ENCODE measurements at regions not wholly inside any gene's neighbourhood (a gene's known extent, or its start where the extent isn't known, plus 50 kb on each side); places are given as distances from the start of the nearest gene placed in this dataset.

DNA sequence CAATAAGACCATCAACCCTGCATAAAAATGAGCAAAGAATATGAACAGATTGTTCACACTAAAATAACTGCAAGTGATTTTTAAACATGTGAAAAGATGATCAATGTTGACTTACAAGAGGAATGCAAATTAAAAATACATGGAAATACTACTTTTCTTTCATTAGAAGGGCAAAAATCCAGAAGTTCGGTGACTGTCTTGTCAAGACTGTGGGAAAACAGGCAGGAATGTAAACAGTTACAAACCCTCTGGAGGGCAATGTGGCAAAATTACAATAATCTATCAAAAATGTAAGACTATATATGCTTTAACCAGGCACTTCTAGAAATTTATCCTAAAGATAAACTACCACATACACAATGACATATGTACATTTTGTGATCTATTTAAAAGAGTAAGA lies 86.7 kb downstream of the TNFAIP3 start (continued):
- TF ChIP-seq MCM5 (IDR thresholded peaks at IDR 0.05; ENCODE audit: low read depth) (no peak), ZNF668 (CRISPR knock-in tag; IDR thresholded peaks at IDR 0.05) (no peak)
- TF ChIP-seq, protein P1, sequence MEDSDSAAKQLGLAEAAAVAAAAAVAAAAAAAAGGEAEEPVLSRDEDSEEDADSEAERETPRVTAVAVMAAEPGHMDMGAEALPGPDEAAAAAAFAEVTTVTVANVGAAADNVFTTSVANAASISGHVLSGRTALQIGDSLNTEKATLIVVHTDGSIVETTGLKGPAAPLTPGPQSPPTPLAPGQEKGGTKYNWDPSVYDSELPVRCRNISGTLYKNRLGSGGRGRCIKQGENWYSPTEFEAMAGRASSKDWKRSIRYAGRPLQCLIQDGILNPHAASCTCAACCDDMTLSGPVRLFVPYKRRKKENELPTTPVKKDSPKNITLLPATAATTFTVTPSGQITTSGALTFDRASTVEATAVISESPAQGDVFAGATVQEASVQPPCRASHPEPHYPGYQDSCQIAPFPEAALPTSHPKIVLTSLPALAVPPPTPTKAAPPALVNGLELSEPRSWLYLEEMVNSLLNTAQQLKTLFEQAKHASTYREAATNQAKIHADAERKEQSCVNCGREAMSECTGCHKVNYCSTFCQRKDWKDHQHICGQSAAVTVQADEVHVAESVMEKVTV (CRISPR knock-in tag; IDR thresholded peaks at IDR 0.05): no peak

DNA sequence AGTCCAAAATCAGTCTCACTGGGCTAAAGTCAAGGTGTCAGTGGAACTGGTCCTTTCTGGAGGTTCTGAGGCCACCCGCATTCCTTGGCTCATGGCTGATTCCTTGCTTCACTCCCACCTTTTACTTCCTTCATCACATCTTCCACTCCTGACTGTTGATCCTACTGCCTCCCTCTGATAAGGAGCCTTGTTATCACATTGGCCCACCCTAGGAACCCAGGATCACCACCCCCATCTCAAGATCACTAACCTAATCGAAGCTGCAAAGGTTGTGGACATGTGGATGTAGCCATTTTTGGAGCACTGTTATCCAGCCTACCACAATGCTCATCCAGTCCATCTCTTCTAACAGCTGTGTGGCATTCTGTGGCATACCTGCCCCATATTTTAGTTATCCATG lies 87.2 kb downstream of the TNFAIP3 start:
- CTCF ChIA-PET (ENCODE audit: low intra/inter-chr PET ratio): no interaction called here
- Histone ChIP-seq H4K20me1 (replicated peaks; ENCODE audit: control insufficient read depth, insufficient read depth, low read length) (no peaks in the 10 kb centered on the region), H3K27me3 (ENCODE audit: control insufficient read depth in 2 of 2, insufficient read depth in 2 of 2, low read length in 2 of 2) (no peaks in the 10 kb centered on the region), H3K79me2 (ENCODE audit: control insufficient read depth, insufficient read depth, low read length) (peaks cover 23% of the 10 kb centered on the region), H3K4me2 (ENCODE audit: insufficient read depth, low read length) (peak overlapping the region; percentile 78; the same call in 1 of the 2 replicates), H3K9me3 (replicated peaks; ENCODE audit: control insufficient read depth, insufficient read depth, low read depth, low read length) (no peaks in the 10 kb centered on the region), H3K9me1 (ENCODE audit: control insufficient read depth, insufficient read depth, low read length) (no peaks in the 10 kb centered on the region), H3K9ac (ENCODE audit: insufficient read depth in 1 of 2, low read depth in 2 of 2, low read length in 2 of 2) (no peak overlapping the region; a peak in 1 of 4 replicates), H3K36me3 (ENCODE audit: control insufficient read depth, insufficient read depth, low read length) (no peaks in the 10 kb centered on the region), H3K4me1 (replicated peaks in 1 of 2; ENCODE audit: control insufficient read depth in 2 of 2, insufficient read depth in 2 of 2, low read length in 2 of 2) (peaks cover 0 to 14% of the 10 kb centered on the region in 2 experiments; a peak in 2 of 5 replicates), H3K4me3 (no peak overlapping the region), H3K27ac (ENCODE audit: extremely low read depth, low read depth, low read length) (no peak overlapping the region; the same call in 2 of the 3 replicates), H2AFZ (ENCODE audit: low read depth, low read length) (peak overlapping the region; percentile 90)
- peak in 3 of 4 experiments; percentile 36 to 62 (median 42) for DNase-seq (ENCODE audit: extremely low read depth in 1 of 4, low spot score in 3 of 4)
- intact Hi-C loops (cut with micrococcal nuclease): no loop called here
- peak; percentile 32 for FAIRE-seq
- BruUV-seq (replicated peaks): no TSS peak
- in situ Hi-C loops (cut with MboI): no loop called here
- 12% methylated on average over 2 of the region's 2 CpGs for WGBS (ENCODE audit: insufficient coverage, low coverage, missing lambda C conversion rate)
- 0 out of 3 replicates have a peak, but pooled peaks have one; percentile 2 for ATAC-seq
- POLR2A ChIA-PET: interaction anchor here (1.0 kb wide), 1 partner anchor 15 kb away, joined by 3 read pairs; no protein-coding TSS in a partner anchor
- TF ChIP-seq LCOR (CRISPR knock-in tag; IDR thresholded peaks at IDR 0.05) (no peak), SIRT6 (IDR thresholded peaks at IDR 0.05; ENCODE audit: low read depth, low read length) (no peak), RCOR1 (IDR thresholded peaks at IDR 0.05; ENCODE audit: borderline replicate concordance in 1 of 2, low read depth in 2 of 2, low read length in 2 of 2) (0 out of 4 replicates have a peak, but pooled peaks of 1 of the 2 experiments have one; percentile 41), RBM14 (IDR thresholded peaks at IDR 0.05; ENCODE audit: borderline replicate concordance, insufficient read depth, low read depth, low read length) (no peak), ARID1B (IDR thresholded peaks at IDR 0.05) (peak; percentile 73), TRIM24 (IDR thresholded peaks at IDR 0.05) (peak; percentile 68 to 71; a peak in 3 of 4 replicates), RAD21 (CRISPR knock-in tag; conservative IDR thresholded peaks at IDR 0.05 in 1 of 2, IDR thresholded peaks at IDR 0.05 in 1 of 2) (no peak), KDM1A (IDR thresholded peaks at IDR 0.05) (peak in 1 of 2 experiments; percentile 6; a peak in 1 of 4 replicates), KLF16 (IDR thresholded peaks at IDR 0.05) (peak; percentile 57), NR4A1 (CRISPR knock-in tag; IDR thresholded peaks at IDR 0.05) (no peak), NR4A1 (tag; IDR thresholded peaks at IDR 0.05) (no peak)
- TF ChIP-seq, protein P2, sequence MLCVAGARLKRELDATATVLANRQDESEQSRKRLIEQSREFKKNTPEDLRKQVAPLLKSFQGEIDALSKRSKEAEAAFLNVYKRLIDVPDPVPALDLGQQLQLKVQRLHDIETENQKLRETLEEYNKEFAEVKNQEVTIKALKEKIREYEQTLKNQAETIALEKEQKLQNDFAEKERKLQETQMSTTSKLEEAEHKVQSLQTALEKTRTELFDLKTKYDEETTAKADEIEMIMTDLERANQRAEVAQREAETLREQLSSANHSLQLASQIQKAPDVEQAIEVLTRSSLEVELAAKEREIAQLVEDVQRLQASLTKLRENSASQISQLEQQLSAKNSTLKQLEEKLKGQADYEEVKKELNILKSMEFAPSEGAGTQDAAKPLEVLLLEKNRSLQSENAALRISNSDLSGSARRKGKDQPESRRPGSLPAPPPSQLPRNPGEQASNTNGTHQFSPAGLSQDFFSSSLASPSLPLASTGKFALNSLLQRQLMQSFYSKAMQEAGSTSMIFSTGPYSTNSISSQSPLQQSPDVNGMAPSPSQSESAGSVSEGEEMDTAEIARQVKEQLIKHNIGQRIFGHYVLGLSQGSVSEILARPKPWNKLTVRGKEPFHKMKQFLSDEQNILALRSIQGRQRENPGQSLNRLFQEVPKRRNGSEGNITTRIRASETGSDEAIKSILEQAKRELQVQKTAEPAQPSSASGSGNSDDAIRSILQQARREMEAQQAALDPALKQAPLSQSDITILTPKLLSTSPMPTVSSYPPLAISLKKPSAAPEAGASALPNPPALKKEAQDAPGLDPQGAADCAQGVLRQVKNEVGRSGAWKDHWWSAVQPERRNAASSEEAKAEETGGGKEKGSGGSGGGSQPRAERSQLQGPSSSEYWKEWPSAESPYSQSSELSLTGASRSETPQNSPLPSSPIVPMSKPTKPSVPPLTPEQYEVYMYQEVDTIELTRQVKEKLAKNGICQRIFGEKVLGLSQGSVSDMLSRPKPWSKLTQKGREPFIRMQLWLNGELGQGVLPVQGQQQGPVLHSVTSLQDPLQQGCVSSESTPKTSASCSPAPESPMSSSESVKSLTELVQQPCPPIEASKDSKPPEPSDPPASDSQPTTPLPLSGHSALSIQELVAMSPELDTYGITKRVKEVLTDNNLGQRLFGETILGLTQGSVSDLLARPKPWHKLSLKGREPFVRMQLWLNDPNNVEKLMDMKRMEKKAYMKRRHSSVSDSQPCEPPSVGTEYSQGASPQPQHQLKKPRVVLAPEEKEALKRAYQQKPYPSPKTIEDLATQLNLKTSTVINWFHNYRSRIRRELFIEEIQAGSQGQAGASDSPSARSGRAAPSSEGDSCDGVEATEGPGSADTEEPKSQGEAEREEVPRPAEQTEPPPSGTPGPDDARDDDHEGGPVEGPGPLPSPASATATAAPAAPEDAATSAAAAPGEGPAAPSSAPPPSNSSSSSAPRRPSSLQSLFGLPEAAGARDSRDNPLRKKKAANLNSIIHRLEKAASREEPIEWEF (CRISPR knock-in tag; IDR thresholded peaks at IDR 0.05): no peak

Measured in K562 (cell line).